HG03354 (cell line): ENCODE measurements at regions not wholly inside any gene's neighbourhood (a gene's known extent, or its start where the extent isn't known, plus 50 kb on each side); places are given as distances from the start of the nearest gene placed in this dataset.
"Not testable (repeated sequence)": the region's sequence is repeated elsewhere in the genome, so short reads cannot be mapped to it uniquely, and the experiment has no call there.

Experiments used
- ATAC-seq: cut with Tn5 transposase; IDR thresholded peaks from one replicate; pipeline ENCODE4 v1.9.1; 2021; ENCODE audit warnings: mild to moderate bottlenecking; ENCODE audit not compliant: unreplicated experiment, poor library complexity, severe bottlenecking

GRCh38 chr10:65053831-65054351 is 1532.7 kb downstream of the REEP3 start:
- ATAC-seq = not testable (repeated sequence)

GRCh38 chr10:65054701-65055100 is 1533.5 kb downstream of the REEP3 start:
- not testable (repeated sequence) for ATAC-seq

GRCh38 chr10:65065278-65065677 is 1544.1 kb downstream of the REEP3 start:
- no peak for ATAC-seq

GRCh38 chr10:65083222-65083621 is 1562.0 kb downstream of the REEP3 start:
- ATAC-seq = no peak

DNA sequence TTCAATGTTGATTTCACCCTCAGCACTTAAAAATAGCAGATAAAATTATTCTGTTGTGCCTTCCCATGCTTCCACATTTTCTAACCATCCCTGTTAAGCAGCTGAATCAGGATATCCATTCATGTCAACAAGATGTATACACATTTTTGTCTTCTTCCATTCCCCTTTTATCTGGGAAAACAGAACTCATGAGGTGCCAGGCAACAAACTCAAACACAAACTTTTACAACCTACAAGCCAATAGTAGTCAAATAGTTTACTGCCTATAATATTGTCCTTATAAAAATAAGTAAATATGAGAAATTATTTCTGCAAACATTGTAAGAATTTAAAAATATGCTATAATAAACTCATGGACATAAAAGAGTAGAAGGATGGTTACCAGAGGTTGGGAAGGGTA is 1569.8 kb downstream of the REEP3 start:
- ATAC-seq = no peak

- ATAC-seq = no peak
These were observed 1578.9 kb downstream of the REEP3 start for GRCh38 chr10:65100146-65100545.

DNA sequence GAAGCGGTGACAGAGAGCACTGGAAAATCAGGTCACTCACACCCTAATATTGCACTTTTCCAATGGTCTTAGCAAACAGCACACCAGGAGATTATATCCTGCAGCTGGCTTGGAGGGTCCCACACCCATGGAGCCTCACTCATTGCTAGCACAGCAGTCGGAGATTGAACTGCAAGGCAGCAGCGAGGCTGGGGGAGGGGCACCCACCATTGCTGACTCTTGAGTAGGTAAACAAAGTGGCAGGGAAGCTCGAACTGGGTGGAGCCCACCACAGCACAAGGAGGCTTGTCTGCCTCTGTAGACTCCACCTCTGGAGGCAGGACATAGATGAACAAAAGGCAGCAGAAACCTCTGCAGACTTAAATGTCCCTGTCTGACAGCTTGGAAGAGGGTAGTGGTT is 1579.7 kb downstream of the REEP3 start:
- ATAC-seq = not testable (repeated sequence)

- no peak for ATAC-seq
These were observed 1588.8 kb downstream of the REEP3 start for GRCh38 chr10:65110009-65110408.

- ATAC-seq = not testable (repeated sequence)
These were observed 1589.9 kb downstream of the REEP3 start for GRCh38 chr10:65111059-65111458.

GRCh38 chr10:65112573-65112972 is 1591.4 kb downstream of the REEP3 start:
- no peak for ATAC-seq

DNA sequence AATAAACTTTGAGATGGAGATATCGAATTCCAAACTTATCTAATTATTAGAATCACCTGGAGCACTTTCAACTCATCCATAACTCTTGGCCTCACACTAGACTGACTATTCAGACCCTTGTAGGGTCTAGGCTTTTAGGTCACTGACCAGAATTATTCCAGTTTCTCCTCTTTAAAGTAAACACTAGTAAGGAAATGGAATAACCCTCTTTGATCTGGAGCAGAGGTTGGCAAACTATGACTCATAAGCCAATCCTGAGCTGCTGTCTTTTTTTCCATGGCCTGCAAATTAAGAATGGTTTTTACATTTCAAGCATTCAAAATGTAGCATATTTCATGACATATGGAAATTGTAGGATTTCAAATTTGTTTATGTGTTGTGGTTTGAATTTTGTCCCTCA is 1601.9 kb downstream of the REEP3 start:
- ATAC-seq = no peak

- ATAC-seq = no peak
These were observed 1604.0 kb downstream of the REEP3 start for GRCh38 chr10:65125212-65125611.

DNA sequence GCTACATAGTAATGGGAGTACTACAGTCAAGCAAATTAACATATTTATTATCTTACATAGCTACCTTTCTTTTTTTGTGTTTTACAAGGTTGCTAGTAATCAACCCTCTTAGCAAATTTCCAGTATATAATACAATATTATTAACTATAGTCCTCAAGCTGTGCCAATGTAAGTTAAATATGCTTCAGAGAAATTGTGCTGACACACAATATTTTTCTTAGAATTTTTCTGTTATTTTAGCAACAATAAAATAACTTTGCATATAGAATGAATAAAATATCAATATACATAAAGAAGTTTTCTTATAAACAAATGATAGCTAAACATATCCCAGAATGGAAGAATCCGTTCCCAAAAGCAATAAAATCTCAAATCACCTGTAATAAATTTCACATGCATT is 1605.1 kb downstream of the REEP3 start:
- no peak for ATAC-seq

- no peak for ATAC-seq
These were observed 1607.1 kb downstream of the REEP3 start for GRCh38 chr10:65128277-65128676.

DNA sequence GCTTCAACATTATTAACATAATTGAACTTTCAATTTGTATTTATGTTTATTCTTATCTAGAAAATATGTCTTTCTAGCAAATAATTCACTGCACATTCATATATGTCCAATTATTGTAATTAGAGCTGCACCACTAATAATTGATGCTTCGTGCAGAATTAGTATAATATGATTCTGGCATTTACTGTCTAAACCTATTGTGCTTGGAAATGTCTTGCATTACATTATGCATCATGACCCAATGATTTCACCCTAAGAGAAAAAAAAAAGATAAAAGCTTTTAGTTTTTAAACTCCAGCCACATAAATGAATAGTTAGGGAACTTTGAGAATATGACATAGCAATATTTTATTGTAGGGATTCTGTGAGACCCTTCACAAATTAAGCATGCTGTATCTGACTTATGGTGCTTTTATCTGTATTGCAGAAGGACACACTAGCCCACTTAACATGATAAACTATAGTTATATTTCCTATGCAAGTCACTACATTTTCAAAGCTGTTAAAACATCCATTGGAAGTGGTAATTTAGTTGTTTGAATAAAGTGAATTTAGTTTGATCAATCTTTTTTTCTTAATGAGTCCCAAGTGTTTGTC is 1609.1 kb downstream of the REEP3 start:
- no peak for ATAC-seq

DNA sequence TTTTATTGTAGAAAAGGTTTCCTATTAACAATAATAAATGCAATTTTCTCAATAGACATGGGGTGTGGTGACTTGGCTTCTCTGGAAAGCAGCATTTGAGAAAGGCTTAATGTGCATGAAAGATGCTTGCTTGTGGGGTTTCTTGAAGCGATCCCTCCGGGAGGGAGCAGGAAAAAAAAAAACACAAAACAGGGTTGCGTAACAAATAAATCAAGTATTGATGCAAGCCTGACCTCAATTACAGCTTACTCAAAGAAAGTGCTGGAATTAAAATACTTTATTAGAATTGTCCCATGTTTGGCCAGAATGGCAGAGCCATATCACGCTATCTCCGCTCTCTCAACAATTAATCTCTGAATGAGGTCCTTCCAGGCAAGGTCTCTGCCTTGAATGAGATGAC is 1612.5 kb downstream of the REEP3 start:
- ATAC-seq = no peak

DNA sequence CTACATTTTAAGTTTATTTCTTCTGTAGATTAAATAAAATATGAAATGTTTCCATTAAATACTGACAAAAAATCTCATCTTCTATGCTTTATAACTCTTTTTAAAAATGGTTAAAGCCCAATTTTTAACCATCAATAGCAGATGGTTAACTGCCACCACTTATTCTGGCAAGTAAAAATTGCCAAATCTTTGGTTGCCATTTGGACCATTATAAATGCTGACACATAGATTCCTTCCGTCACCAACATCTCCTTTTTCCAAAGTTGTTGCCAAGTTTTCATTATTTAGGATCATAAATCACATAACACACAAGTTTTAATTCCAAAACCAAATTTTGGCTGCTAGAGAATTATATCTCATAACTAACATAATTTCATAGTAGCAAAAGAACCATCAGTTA is 1614.3 kb downstream of the REEP3 start:
- no peak for ATAC-seq

DNA sequence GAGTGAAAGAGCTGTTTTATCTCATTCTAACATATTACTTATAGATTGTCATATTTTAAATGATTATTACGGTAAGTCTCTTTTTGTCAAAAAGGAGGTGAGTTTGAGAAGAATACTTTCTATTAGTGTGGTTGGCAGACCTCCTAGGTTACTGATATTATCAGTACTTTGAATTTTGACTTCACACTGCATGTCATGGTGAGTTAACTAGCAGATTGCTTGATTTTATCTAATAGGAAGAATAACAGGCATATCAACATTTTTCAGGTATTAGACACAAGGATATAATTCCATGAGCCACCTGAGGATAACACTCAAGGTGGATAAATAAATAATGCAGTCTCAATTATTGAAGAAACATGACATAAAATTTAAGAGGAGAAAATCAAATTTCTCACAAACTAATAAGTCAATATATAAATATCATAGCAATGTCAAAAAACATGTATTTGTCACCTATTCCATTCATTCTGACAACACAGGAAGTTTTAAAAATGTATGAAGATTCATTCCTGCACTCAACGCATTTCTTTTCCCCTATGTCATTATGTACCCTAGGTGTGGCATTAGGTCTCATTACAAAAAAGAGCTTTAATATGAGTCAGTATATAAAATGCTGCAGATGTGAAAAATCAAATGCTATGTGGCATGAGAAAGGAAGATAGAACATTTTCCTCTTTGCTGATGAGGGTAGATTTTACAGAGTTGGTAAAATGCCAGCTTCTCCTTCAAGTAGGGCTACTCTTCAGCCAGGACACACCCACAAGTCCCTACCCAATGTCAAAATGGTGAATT is 1621.6 kb downstream of the REEP3 start:
- no peak for ATAC-seq

DNA sequence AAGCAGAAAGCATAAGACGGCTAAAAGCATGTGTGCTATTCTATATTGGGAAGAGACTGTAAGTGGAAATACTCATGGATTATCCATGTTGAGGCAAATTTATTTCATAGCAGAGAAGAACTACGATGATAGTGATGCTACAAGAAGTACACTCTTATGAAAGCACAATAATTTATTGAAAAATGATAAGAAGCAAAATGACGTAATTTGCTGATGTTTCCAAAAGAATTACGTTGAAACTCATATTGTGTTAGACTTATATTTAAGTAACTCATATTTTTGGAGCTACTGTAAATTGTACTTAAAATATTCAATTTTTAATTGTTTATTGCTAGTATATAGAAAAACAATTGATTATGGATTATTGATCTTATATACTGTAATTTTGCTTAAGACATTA is 1622.5 kb downstream of the REEP3 start:
- no peak for ATAC-seq

DNA sequence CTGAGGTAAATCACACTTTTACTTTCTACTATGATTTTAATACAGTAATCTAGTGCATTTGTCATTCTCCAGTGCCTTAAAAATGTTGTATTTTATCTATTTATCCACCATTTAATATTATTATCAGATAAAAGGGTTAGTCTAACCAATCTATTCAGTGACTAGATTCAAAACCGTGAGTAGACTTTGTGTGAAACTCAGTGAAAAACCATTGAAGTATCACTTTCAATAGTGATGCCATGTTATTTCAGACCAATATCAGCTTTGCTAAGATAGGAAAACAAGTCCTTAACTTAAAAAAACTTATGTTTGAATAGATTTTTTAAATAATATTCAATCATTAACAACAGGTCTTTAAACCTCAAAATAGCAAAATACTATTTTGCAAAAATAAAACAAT is 1628.7 kb downstream of the REEP3 start:
- no peak for ATAC-seq

DNA sequence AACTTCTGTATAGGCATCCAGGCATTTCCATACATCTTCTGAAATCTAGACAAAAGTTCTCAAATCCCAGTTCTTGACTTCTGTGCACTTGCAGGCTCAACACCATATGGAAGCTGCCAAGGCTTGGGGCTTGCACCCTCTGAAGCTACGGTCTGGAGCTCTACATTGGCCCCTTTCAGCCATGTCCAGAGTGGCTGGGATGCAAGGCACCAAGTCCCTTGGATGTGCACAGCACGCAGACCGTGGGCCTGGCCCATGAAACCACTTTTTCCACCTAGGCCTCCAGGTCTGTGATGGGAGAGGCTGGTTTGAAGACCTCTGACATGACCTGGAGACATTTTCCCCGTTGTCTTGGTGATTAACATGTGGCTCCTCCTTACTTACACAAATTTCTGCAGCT is 1645.1 kb downstream of the REEP3 start:
- ATAC-seq = no peak
